ENCODE measurements at regions not wholly inside any gene's neighbourhood (a gene's known extent, or its start where the extent isn't known, plus 50 kb on each side); places are given as distances from the start of the nearest gene placed in this dataset.

DNA sequence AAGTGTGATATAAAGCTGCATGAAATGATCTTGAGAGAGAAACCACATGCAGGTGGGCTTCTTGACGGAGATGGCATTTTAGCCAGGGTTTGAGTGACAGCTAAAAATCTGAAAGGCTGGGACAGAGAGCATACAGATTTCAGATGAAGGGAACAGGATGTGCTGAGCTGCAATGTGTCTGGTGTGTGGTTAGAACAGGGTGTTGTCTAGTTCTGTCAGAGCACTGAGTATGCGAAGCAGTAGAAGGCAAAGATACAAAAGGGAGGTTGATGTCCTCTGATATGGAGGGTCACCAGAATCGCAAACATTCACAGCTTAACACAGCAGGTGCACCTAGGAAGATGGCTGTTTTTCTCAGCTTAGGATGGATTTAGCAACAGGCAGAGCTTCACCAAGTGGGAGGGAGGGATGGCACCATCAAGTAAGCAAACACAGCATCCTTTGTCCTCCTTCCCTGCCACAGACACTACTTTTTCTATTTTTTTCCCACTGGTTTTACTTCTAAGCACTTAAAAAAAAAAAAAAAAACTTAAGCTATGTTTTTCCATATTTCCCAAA, 182.5 kb downstream of the TMX3 start:
- Histone ChIP-seq H3K4me2 (ENCODE audit: low read length) (no peak overlapping the region), H3K36me3 (ENCODE audit: control insufficient read depth, low read length) (no peaks in the 10 kb centered on the region), H3F3A (ENCODE audit: control insufficient read depth, insufficient read depth) (no peaks in the 10 kb centered on the region), H3K4me1 (ENCODE audit: control insufficient read depth, low read length) (no peaks in the 10 kb centered on the region), H3K27me3 (ENCODE audit: control insufficient read depth, low read length) (no peaks in the 10 kb centered on the region), H3K79me2 (ENCODE audit: control insufficient read depth, low read length) (no peaks in the 10 kb centered on the region), H3K9me2 (replicated peaks; ENCODE audit: control insufficient read depth, low read length) (no peaks in the 10 kb centered on the region), H3K27ac (ENCODE audit: low read depth, low read length) (no peak overlapping the region), H3K4me3 (ENCODE audit: low read length) (no peak overlapping the region), H4K20me1 (ENCODE audit: control insufficient read depth, insufficient read depth, low read depth, low read length) (no peaks in the 10 kb centered on the region), H3K9me3 (ENCODE audit: control insufficient read depth, insufficient read depth, low read length) (no peaks in the 10 kb centered on the region)
- TF ChIP-seq, protein P1, sequence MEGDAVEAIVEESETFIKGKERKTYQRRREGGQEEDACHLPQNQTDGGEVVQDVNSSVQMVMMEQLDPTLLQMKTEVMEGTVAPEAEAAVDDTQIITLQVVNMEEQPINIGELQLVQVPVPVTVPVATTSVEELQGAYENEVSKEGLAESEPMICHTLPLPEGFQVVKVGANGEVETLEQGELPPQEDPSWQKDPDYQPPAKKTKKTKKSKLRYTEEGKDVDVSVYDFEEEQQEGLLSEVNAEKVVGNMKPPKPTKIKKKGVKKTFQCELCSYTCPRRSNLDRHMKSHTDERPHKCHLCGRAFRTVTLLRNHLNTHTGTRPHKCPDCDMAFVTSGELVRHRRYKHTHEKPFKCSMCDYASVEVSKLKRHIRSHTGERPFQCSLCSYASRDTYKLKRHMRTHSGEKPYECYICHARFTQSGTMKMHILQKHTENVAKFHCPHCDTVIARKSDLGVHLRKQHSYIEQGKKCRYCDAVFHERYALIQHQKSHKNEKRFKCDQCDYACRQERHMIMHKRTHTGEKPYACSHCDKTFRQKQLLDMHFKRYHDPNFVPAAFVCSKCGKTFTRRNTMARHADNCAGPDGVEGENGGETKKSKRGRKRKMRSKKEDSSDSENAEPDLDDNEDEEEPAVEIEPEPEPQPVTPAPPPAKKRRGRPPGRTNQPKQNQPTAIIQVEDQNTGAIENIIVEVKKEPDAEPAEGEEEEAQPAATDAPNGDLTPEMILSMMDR (IDR thresholded peaks at IDR 0.05; ENCODE audit: low read depth, low read length, poor library complexity, severe bottlenecking): no peak
- TF ChIP-seq EZH2phosphoT487 (IDR thresholded peaks at IDR 0.05; ENCODE audit: borderline replicate concordance, low read length): no peak

DNA sequence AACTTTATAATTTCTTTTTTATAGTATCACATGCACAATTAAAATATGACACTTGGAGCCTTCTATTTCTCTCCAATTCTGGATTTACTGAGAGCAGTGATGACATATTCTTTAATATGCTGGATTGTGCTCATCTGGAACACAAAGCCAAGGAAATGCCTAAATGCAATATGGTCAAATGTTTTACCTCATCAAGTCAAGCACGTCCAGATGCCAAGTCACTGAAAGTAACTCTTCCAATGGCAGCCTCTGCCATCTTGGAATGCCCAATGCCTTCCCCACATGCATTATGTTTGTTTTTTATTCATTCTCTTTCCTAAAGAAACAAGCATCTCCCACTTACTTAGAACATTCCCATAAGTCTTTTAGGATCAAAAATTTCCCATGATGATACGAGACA, 189.8 kb downstream of the TMX3 start:
- Histone ChIP-seq H3K4me1 (ENCODE audit: control insufficient read depth, low read length) (no peaks in the 10 kb centered on the region), H3K27me3 (ENCODE audit: control insufficient read depth, low read length) (no peaks in the 10 kb centered on the region), H3K9me2 (replicated peaks; ENCODE audit: control insufficient read depth, low read length) (no peaks in the 10 kb centered on the region), H3K36me3 (ENCODE audit: control insufficient read depth, low read length) (no peaks in the 10 kb centered on the region), H3K4me3 (ENCODE audit: low read length) (no peak overlapping the region), H4K20me1 (ENCODE audit: control insufficient read depth, insufficient read depth, low read depth, low read length) (no peaks in the 10 kb centered on the region), H3K79me2 (ENCODE audit: control insufficient read depth, low read length) (no peaks in the 10 kb centered on the region), H3K9me3 (ENCODE audit: control insufficient read depth, insufficient read depth, low read length) (no peaks in the 10 kb centered on the region), H3K27ac (ENCODE audit: low read depth, low read length) (no peak overlapping the region), H3K4me2 (ENCODE audit: low read length) (no peak overlapping the region), H3F3A (ENCODE audit: control insufficient read depth, insufficient read depth) (no peaks in the 10 kb centered on the region)
- no peak for TF ChIP-seq EZH2phosphoT487 (IDR thresholded peaks at IDR 0.05; ENCODE audit: borderline replicate concordance, low read length)
- TF ChIP-seq, protein P1 (IDR thresholded peaks at IDR 0.05; ENCODE audit: low read depth, low read length, poor library complexity, severe bottlenecking): no peak

DNA sequence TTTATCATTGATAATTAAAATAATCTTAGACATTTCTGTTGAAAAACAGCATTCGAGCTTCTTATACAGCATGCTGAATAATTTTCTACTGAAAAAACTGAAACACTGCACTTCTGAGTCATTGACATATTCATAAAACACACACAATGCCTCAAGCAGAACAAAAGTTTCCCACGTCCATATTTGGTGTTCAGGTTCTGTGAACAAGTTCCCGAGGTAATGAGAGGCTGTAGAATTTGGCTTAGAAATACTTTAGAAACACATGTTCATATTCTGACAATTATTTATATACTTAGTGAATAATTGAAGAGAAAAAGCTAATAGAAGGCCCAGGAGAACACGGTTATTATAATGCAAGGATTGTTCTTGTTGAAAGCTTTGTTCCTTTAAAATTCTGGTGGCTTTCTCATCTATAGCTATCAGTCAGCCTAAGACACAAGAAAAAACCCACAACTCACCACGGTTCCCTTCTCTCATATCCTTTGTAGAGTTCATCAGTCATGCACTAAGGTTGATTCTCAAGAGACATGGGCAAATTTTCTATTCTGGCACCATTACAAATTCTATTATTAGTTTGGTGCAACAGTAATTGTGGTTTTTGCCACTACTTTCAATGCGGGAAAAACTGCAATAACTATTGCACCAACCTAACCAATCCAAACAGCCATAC, 194.4 kb downstream of the TMX3 start:
- H3K9me2 ChIP-seq (replicated peaks; ENCODE audit: control insufficient read depth, low read length): no peaks in the 10 kb centered on the region
- H3K27me3 ChIP-seq (ENCODE audit: control insufficient read depth, low read length): no peaks in the 10 kb centered on the region
- no peak overlapping the region for H3K4me2 ChIP-seq (ENCODE audit: low read length)
- no peaks in the 10 kb centered on the region for H3K36me3 ChIP-seq (ENCODE audit: control insufficient read depth, low read length)
- H3K9me3 ChIP-seq (ENCODE audit: control insufficient read depth, insufficient read depth, low read length): no peaks in the 10 kb centered on the region
- no peaks in the 10 kb centered on the region for H4K20me1 ChIP-seq (ENCODE audit: control insufficient read depth, insufficient read depth, low read depth, low read length)
- H3K4me3 ChIP-seq (ENCODE audit: low read length): no peak overlapping the region
- H3F3A ChIP-seq (ENCODE audit: control insufficient read depth, insufficient read depth): no peaks in the 10 kb centered on the region
- no peaks in the 10 kb centered on the region for H3K4me1 ChIP-seq (ENCODE audit: control insufficient read depth, low read length)
- no peaks in the 10 kb centered on the region for H3K79me2 ChIP-seq (ENCODE audit: control insufficient read depth, low read length)
- no peak for TF ChIP-seq EZH2phosphoT487 (IDR thresholded peaks at IDR 0.05; ENCODE audit: borderline replicate concordance, low read length)
- TF ChIP-seq, protein P1 (IDR thresholded peaks at IDR 0.05; ENCODE audit: low read depth, low read length, poor library complexity, severe bottlenecking): no peak
- no peak overlapping the region for H3K27ac ChIP-seq (ENCODE audit: low read depth, low read length)
